T47D (cell line): ENCODE measurements at regions not wholly inside any gene's neighbourhood (a gene's known extent, or its start where the extent isn't known, plus 50 kb on each side); places are given as distances from the start of the nearest gene placed in this dataset.

ENCODE experiments used
- DNase-seq, 2 experiments: peaks; one replicate each; pipeline versions ENCODE4 v3.0.0 to v3.0.0-alpha.2; 2011 to 2012; ENCODE audit warnings: low read depth in 1 of 2, low spot score in 1 of 2
- JUND ChIP-seq: IDR thresholded peaks from 2 replicates; pipeline ENCODE4 v1.6.1; 2012; ENCODE audit warnings: low read depth
- in situ Hi-C: cut with HindIII; loops from 2 replicates; pipeline ENCODE4 v1.10.0; 2016; ENCODE audit warnings: low sequenced_read_pairs, low pct_unique_long_range_greater_than_20kb

- TF ChIP-seq JUND: no peak
Measured at GRCh38 chrX:115936008-115936407, 234.5 kb upstream of the AGTR2 start.

GRCh38 chrX:115939070-115939469 is 231.5 kb upstream of the AGTR2 start:
- TF ChIP-seq JUND: no peak
- no peak for DNase-seq
- in situ Hi-C loops: no loop called here

More at GRCh38 chrX:115936008-115936407, 234.5 kb upstream of the AGTR2 start:
- in situ Hi-C loops: no loop called here
- no peak for DNase-seq

- no peak for TF ChIP-seq JUND
- DNase-seq: no peak
- in situ Hi-C loops: no loop called here
Measured at GRCh38 chrX:115939636-115940160, 230.8 kb upstream of the AGTR2 start.

GRCh38 chrX:115940348-115940747 is 230.2 kb upstream of the AGTR2 start:
- no peak for TF ChIP-seq JUND
- in situ Hi-C loops: no loop called here
- DNase-seq: peak in 1 of 2 experiments; percentile 24

GRCh38 chrX:115940888-115941332 is 229.6 kb upstream of the AGTR2 start:
- DNase-seq: peak; percentile 11 to 81
- in situ Hi-C loops: no loop called here
- no peak for TF ChIP-seq JUND

GRCh38 chrX:115941388-115941787 is 229.2 kb upstream of the AGTR2 start:
- no peak for DNase-seq
- in situ Hi-C loops: no loop called here
- no peak for TF ChIP-seq JUND

GRCh38 chrX:115946059-115946458 is 224.5 kb upstream of the AGTR2 start:
- DNase-seq: no peak
- TF ChIP-seq JUND: no peak
- in situ Hi-C loops: no loop called here

- in situ Hi-C loops: no loop called here
- DNase-seq: peak in 1 of 2 experiments; percentile 35
- TF ChIP-seq JUND: no peak
Measured at GRCh38 chrX:115948018-115948923, 222.3 kb upstream of the AGTR2 start.

- in situ Hi-C loops: no loop called here
- no peak for TF ChIP-seq JUND
- peak in 1 of 2 experiments; percentile 25 for DNase-seq
Measured at GRCh38 chrX:115949900-115950822, 220.4 kb upstream of the AGTR2 start.

- no peak for DNase-seq
- in situ Hi-C loops: no loop called here
- TF ChIP-seq JUND: no peak
Measured at GRCh38 chrX:115952417-115953092, 218.0 kb upstream of the AGTR2 start.

GRCh38 chrX:115957862-115958490 is 212.6 kb upstream of the AGTR2 start:
- no peak for TF ChIP-seq JUND
- DNase-seq: peak in 1 of 2 experiments; percentile 40
- in situ Hi-C loops: no loop called here
